ENCODE measurements at regions not wholly inside any gene's neighbourhood (a gene's known extent, or its start where the extent isn't known, plus 50 kb on each side); places are given as distances from the start of the nearest gene placed in this dataset.

DNA sequence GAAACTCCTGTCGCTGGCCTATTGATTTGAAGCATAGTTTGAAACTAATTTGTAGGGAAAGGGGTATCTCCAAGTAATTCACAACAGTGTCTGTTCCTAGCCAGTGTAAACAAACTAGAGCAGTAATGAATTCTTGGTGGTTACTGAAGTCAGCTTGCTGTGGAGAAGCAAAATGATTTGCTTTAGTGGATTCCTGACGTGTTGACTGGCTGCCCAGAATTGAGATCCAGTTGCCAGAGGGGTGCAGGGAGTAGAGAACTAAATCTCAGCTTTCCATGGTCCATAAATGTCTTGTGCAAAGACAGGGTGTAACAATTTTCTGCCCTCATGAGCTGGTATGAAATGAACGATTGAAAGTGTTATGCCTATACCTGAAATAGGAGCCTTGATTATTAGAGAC is 382.5 kb upstream of the KIRREL3 start:
- CTCF ChIA-PET: no interaction called here
- TF ChIP-seq FOS (IDR thresholded peaks at IDR 0.05; ENCODE audit: borderline replicate concordance, insufficient read depth, low read length) (no peak), POLR2A (IDR thresholded peaks at IDR 0.05; ENCODE audit: low read depth, low read length) (no peak), EZH2 (IDR thresholded peaks at IDR 0.05; ENCODE audit: borderline replicate concordance, low read depth, low read length, severe bottlenecking) (no peak), POLR2AphosphoS5 (IDR thresholded peaks at IDR 0.05; ENCODE audit: insufficient read depth, low read depth, low read length) (no peak), GATA2 (IDR thresholded peaks at IDR 0.05; ENCODE audit: insufficient read depth, insufficient read length, low read depth, low read length) (no peak), MYC (IDR thresholded peaks at IDR 0.05; ENCODE audit: low read depth, low read length) (no peak), JUN (IDR thresholded peaks at IDR 0.05; ENCODE audit: borderline replicate concordance, insufficient read depth, insufficient read length, low read depth) (no peak)
- TF ChIP-seq, protein P1, sequence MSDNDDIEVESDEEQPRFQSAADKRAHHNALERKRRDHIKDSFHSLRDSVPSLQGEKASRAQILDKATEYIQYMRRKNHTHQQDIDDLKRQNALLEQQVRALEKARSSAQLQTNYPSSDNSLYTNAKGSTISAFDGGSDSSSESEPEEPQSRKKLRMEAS (IDR thresholded peaks at IDR 0.05; ENCODE audit: insufficient read depth, insufficient read length): no peak
- TF ChIP-seq, protein P2, sequence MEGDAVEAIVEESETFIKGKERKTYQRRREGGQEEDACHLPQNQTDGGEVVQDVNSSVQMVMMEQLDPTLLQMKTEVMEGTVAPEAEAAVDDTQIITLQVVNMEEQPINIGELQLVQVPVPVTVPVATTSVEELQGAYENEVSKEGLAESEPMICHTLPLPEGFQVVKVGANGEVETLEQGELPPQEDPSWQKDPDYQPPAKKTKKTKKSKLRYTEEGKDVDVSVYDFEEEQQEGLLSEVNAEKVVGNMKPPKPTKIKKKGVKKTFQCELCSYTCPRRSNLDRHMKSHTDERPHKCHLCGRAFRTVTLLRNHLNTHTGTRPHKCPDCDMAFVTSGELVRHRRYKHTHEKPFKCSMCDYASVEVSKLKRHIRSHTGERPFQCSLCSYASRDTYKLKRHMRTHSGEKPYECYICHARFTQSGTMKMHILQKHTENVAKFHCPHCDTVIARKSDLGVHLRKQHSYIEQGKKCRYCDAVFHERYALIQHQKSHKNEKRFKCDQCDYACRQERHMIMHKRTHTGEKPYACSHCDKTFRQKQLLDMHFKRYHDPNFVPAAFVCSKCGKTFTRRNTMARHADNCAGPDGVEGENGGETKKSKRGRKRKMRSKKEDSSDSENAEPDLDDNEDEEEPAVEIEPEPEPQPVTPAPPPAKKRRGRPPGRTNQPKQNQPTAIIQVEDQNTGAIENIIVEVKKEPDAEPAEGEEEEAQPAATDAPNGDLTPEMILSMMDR (IDR thresholded peaks at IDR 0.05; ENCODE audit: extremely low read depth in 1 of 2, insufficient read depth in 1 of 2, low read depth in 1 of 2, low read length in 2 of 2): no peak
- no TSS peak for BruUV-seq (replicated peaks)

More for the DNA sequence above, 382.5 kb upstream of the KIRREL3 start:
- no peak overlapping the region for H2AFZ ChIP-seq (ENCODE audit: low read depth, low read length)
- H3K27ac ChIP-seq (ENCODE audit: insufficient read depth, low read depth, low read length): no peak overlapping the region
- H3K4me3 ChIP-seq (replicated peaks in 1 of 3; ENCODE audit: insufficient read depth in 1 of 3, low read depth in 1 of 3, low read length in 3 of 3): no peak overlapping the region
- no peak overlapping the region for H3K4me2 ChIP-seq (ENCODE audit: insufficient read depth, low read length)
- H3K4me1 ChIP-seq (ENCODE audit: control insufficient read depth, extremely low read depth, insufficient read depth, low read length): no peaks in the 10 kb centered on the region
- dilution Hi-C loops (cut with MboI; ENCODE audit: extremely low pct_ligation_motif_present, low sequenced_read_pairs): no loop called here
- intact Hi-C loops (cut with micrococcal nuclease): no loop called here
- no peaks in the 10 kb centered on the region for H3K9me1 ChIP-seq (replicated peaks; ENCODE audit: control insufficient read depth, extremely low read depth, insufficient read depth, low read length)
- FAIRE-seq: no peak
- no peaks in the 10 kb centered on the region for H3K79me2 ChIP-seq (ENCODE audit: control insufficient read depth, insufficient read depth, low read length)
- no peaks in the 10 kb centered on the region for H3K36me3 ChIP-seq (ENCODE audit: control insufficient read depth in 2 of 2, extremely low read depth in 1 of 2, insufficient read depth in 2 of 2, low read length in 2 of 2)
- DNase-seq (ENCODE audit: low read depth, low spot score): no peak
- no peak overlapping the region for H3K9ac ChIP-seq (replicated peaks; ENCODE audit: extremely low read depth, insufficient read depth, low read length)
- no peaks in the 10 kb centered on the region for H4K20me1 ChIP-seq (replicated peaks; ENCODE audit: control insufficient read depth, extremely low read depth, insufficient read depth, low read length)
- POLR2A ChIA-PET: no interaction called here
- peaks cover 2% of the 10 kb centered on the region for H3K9me3 ChIP-seq (replicated peaks; ENCODE audit: control insufficient read depth, insufficient read depth, low read length)
- no peaks in the 10 kb centered on the region for H3K27me3 ChIP-seq (ENCODE audit: control insufficient read depth in 2 of 2, insufficient read depth in 2 of 2, low read length in 2 of 2)

All from endothelial cell of umbilical vein (primary cell).